ENCODE measurements at regions not wholly inside any gene's neighbourhood (a gene's known extent, or its start where the extent isn't known, plus 50 kb on each side); places are given as distances from the start of the nearest gene placed in this dataset.
"Not testable (repeated sequence)": the region's sequence is repeated elsewhere in the genome, so short reads cannot be mapped to it uniquely, and the experiment has no call there.

GRCh38 chr2:61774351-61774750 is 79.5 kb downstream of the FAM161A start:
- no peak for DNase-seq

DNA sequence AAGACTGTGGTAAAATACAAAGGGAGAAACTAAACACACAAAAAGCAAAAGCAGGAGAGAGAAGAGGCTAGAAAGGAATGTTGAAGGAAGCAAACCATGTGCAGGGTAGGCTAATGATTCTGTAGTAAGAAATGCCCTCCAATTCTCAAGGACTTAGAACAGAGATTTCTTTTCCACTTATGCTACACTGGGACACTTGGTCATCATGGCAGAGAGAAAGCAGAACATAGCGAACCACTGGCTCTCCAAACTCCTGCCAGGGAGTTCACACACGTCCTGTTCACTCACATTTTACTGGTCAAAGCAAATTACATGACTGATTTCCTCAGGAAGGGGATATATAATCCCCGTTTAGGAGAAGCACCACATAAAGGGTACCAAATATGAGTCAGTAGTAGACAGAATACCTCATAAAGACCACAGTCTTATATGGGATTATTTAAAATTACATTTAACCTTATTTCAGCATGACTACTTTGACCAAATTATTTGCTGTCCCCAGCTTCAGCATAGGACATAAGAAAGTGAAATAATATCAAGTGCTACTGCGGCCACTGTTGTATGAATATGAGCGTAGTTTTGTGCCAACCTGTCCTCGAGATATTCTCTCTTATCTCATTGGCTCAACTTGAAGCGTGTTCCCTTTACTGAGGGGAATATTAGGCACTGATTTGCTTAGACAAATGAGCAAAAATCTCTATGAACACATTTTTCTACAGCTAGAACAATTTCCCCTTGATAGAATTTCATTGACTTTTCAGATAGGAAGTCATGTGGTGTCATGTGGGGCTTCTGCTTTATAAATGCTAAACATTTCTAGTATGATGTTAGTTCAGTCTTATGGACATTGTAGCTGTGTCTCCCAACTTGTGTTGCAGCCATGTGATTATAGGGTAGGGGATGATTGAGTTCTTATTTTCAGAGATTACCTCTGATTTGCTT is 81.7 kb downstream of the FAM161A start:
- DNase-seq: no peak

- no peak for DNase-seq
Observed at GRCh38 chr2:61770746-61771145, 83.1 kb downstream of the FAM161A start.

DNA sequence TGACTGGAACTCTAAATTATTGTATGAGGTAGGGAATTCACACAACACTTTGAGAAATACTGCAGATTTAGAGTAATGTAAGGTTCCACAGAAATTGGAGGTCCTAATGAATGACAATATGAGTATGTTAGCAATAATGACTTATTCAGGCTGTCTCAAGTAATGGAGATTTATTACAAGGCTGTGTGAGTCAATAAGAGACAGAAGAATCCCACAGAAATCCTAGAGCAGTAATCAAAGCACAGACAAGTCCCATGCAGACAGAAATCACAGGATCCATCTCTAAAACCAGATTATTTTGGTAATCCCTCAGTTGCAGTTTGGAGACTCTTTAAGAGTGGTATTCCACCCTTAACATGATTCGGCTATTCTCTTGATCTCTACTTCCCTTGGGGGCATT is 83.6 kb downstream of the FAM161A start:
- DNase-seq: no peak

- DNase-seq: no peak
Observed at GRCh38 chr2:61769093-61769675, 84.7 kb downstream of the FAM161A start.

GRCh38 chr2:61764035-61764800 is 89.6 kb downstream of the FAM161A start:
- peak; percentile 90 for DNase-seq

DNA sequence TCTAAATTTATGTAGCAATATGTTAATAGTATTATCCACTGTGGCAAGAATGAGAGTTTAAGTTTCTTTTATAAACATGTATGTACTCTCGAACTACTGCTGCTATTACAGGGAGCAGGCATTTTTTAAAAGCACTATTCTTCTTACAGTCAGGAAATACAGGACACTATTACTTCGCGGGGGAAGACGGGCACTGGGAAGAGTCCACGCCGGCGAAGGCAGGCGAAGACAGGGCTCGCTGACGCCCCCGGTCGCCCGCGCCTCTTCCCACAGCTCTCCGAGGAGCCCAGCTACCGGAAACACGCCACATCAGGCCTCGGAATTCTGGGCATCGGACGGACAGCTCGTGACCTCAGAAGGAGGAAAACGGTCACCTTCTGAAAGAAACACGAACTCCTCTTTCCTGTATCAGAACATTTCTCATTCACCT is 90.2 kb downstream of the FAM161A start:
- DNase-seq: peak; percentile 79

GRCh38 chr2:61762292-61762691 is 91.6 kb downstream of the FAM161A start:
- no peak for DNase-seq

GRCh38 chr2:61759718-61760117 is 94.1 kb downstream of the FAM161A start:
- DNase-seq: no peak

DNA sequence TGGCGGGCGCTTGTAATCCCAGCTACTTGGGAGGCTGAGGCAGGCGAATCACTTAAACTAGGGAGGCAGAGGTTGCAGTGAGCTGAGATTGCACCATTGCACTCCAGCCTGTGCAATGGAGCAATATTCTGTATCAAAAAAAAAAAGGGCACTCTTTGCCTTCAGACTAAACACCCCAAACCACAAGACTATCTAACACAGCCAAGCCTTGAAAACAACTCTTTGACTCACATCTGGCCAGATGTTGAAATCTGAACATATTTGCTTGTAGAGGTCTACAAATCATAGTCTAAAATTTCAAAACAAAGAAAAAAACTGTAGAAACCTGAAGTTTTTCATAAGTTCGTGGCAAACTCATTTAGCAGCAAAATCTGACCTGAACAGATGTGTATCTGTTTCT is 94.9 kb downstream of the FAM161A start:
- no peak for DNase-seq

DNA sequence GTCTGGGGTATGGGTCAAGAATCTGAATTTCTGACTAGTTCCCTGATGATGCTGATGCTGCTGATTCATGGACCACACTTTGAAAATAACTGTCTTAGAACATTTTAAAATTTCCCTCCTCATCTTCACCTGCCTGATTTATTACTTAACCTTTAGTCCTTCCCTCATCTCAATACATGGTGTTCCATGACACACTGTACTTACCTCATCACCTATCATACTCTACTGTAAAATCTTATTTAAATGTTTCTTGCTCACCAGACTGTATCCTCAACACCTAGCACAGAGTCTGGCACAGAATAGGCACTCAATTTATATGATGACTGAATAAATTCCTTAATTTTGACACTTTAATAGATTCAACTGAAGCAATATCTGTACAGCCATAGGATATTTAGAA is 95.7 kb downstream of the FAM161A start:
- DNase-seq: no peak

- no peak for DNase-seq
Observed at GRCh38 chr2:61753512-61753911, 100.3 kb downstream of the FAM161A start.

DNA sequence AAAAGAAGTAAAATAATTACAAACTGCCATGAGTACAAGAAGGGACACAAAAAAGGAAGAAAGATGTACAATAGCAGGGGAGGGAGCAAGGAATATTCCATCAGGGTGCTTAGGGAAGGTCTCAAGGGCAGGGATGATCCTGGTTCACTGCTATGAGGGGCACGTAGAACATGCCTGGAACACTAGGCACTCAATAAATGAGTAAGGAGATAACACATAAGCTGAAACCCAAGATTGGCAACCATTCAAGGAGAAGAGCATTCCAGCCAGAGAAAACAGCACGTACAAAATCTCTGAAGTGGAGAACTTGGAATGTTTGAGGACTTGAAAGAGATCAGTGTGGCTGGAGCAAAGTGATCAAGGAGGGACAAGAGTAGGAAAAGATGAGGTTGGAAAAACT is 103.2 kb downstream of the FAM161A start:
- no peak for DNase-seq

DNA sequence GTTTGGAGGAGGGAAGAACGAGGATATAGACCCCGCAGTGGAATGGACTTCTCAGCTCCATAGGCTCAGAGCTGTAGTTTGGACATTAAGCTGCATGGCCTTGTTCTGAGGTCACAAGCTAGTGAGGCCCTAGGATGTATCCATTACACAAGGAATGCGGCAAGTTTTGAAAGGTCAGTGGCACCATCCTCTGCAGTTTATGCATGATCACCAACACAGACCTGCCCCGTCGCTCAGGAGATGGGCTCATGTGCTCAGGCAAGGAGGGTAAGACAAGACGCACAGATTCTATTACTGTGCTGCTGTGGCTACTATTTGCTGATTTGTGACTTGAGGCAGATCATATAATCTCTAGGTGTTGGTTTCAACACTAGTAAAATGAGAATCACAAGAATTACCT is 110.9 kb downstream of the FAM161A start:
- DNase-seq: no peak

DNA sequence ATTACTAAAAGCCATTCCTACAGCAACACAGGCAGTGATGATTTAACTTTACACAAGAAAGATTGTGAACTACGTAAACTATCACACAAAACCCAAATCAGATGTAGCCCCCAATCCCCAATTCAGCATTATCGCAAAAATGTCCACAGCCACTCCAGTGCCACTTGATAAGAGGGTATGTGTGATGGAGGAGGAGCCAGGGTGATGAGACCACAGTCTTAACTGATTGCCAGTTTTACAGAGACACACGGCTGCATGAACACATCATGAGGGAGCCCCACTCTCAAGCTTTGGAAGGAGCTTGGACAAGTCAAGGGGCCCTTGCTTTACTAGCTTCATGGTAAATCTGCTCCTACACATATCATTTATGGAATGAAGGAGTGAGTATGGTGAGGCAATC is 116.0 kb downstream of the FAM161A start:
- no peak for DNase-seq

GRCh38 chr2:61736953-61737352 is 116.9 kb downstream of the FAM161A start:
- DNase-seq: no peak

DNA sequence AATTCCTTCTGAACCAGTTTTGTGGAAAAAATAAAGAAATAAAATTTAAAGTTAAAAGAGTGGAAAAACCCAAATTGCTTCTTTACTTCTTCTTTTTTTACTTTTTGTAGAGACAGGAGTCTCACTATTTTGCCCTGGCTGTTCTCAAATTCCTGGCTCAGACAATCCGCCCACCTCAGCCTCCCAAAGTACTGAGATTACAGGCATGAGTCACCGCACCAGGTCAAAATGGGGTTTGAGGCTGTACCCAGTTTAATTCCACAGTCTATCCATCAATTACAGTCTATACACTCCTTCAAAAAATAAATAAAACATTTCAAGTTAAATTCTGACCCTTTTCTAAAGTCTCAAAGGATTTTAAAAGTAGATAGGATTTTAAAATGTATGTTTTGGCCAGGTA is 120.3 kb downstream of the FAM161A start:
- no peak for DNase-seq

DNA sequence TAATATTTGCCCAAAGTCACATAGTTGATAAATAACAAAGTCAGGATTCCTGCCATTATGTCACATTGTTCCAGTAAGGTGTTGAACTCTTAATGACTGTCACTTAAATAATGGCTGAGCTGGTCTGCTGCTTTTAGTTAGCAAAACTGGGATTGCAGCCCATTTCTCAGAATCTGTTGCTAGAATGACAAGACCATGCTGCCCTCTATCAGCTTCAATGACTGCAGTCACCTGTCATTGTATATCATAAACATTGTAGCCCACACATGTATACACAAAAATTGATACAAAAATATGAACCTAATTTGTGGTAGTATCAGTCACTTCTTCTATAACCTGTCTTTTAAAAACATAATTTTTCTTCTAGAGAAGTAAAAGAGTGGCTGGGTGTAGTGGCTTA is 121.1 kb downstream of the FAM161A start:
- DNase-seq: no peak

DNA sequence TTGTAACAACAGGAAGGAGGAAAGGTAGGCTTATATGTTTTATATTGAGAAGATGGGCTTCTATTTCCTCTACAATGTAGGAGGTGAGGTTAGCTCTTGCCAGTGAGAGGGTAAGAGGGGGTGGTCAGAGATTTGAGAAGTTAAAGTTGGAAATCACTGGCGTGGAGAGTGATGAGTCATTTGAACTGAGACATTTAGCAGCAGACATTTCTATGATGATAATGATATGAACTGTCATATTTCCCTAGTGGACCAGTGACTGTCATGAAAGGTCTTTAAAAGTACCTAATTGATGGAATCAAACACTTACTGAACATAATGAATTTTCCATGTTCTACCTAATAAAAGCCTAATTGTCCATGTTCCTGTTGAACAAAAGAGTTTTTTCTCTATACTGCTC is 126.1 kb downstream of the FAM161A start:
- DNase-seq: no peak

- DNase-seq: no peak
Observed at GRCh38 chr2:61726456-61727209, 127.2 kb downstream of the FAM161A start.

- DNase-seq: not testable (repeated sequence)
Observed at GRCh38 chr2:61723364-61723763, 130.5 kb downstream of the FAM161A start.

- DNase-seq: no peak
Observed at GRCh38 chr2:61722800-61723199, 131.1 kb downstream of the FAM161A start.

GRCh38 chr2:61722318-61722717 is 131.5 kb downstream of the FAM161A start:
- no peak for DNase-seq

All from NCI-H1092 (cell line).